Natural killer cell (primary cell): ENCODE measurements at regions not wholly inside any gene's neighbourhood (a gene's known extent, or its start where the extent isn't known, plus 50 kb on each side); places are given as distances from the start of the nearest gene placed in this dataset.

Source experiments
- ATAC-seq, 3 donors: fragments of 150-1000 bp in 2 of 3; fragments of 200-7000 bp in 1 of 3; cut with Tn5 transposase; 1 replicate in 1 of 3; 2 replicates in 2 of 3; pipeline ENCODE4 v1.10.0; 2021; ENCODE audit warnings: mild to moderate bottlenecking in 2 of 3, moderate library complexity in 2 of 3
- DNase-seq, 2 donors: peaks; one replicate each; pipeline versions ENCODE4 v3.0.0 to v3.0.0-alpha.2; 2013 to 2021; ENCODE audit warnings: mixed read lengths in 1 of 2
- H3K27ac ChIP-seq: one replicate; pipeline ENCODE4 v1.5.1; 2013; ENCODE audit warnings: mild to moderate bottlenecking, low read length
- H3K27me3 ChIP-seq: one replicate; pipeline ENCODE4 v1.6.1; 2013; ENCODE audit warnings: low read length; ENCODE audit not compliant: control insufficient read depth, insufficient read depth
- H3K36me3 ChIP-seq: one replicate; pipeline ENCODE4 v1.6.1; 2013; ENCODE audit warnings: low read length; ENCODE audit not compliant: control insufficient read depth, insufficient read depth
- H3K4me1 ChIP-seq: one replicate; pipeline ENCODE4 v1.6.1; 2013; ENCODE audit warnings: low read length; ENCODE audit not compliant: control insufficient read depth, insufficient read depth
- H3K4me3 ChIP-seq: one replicate; pipeline ENCODE4 v1.5.1; 2013; ENCODE audit warnings: low read length
- H3K9me3 ChIP-seq: one replicate; pipeline ENCODE4 v1.6.1; 2013; ENCODE audit warnings: low read length; ENCODE audit not compliant: control insufficient read depth, insufficient read depth
- H3K27ac Mint-ChIP-seq, 2 donors: one replicate each; pipeline ENCODE4 v1.8.0; 2022; ENCODE audit warnings: mild to moderate bottlenecking in 2 of 2, mixed read lengths in 2 of 2, moderate library complexity in 1 of 2
- H3K27me3 Mint-ChIP-seq, 2 donors: one replicate each; pipeline ENCODE4 v1.8.0; 2022; ENCODE audit warnings: low read depth in 2 of 2, mixed read lengths in 2 of 2
- H3K36me3 Mint-ChIP-seq: one replicate; pipeline ENCODE4 v1.8.0; 2022; ENCODE audit warnings: mixed read lengths
- H3K4me1 Mint-ChIP-seq, 2 donors: one replicate each; pipeline ENCODE4 v1.8.0; 2022; ENCODE audit warnings: mixed read lengths in 2 of 2
- H3K4me3 Mint-ChIP-seq: one replicate; pipeline ENCODE4 v1.8.0; 2022; ENCODE audit warnings: mild to moderate bottlenecking, moderate library complexity, mixed read lengths
- H3K9me3 Mint-ChIP-seq, 2 donors: one replicate each; pipeline ENCODE4 v1.8.0; 2022; ENCODE audit warnings: mixed read lengths in 2 of 2
- CTCF ChIP-seq: fragments of 200-600 bp; IDR thresholded peaks from one replicate; pipeline ENCODE4 v1.8.0; 2022; ENCODE audit warnings: antibody characterized with exemption
- WGBS: methylation state at CpG from one replicate; pipeline ENCODE4 v1.1.7; 2013; ENCODE audit warnings: missing lambda C conversion rate; ENCODE audit not compliant: insufficient coverage; 5-methylcytosine and 5-hydroxymethylcytosine counted together
- intact Hi-C: fragments of 100-400 bp; cut with micrococcal nuclease; formaldehyde crosslinking; loops from one replicate; pipeline ENCODE4 v1.14.2; 2022

GRCh38 chr9:3058409-3058808 is 214.5 kb upstream of the PUM3 start:
- Histone ChIP-seq H3K36me3 (no peaks in the 10 kb centered on the region), H3K4me1 (no peaks in the 10 kb centered on the region), H3K27me3 (no peaks in the 10 kb centered on the region), H3K4me3 (no peak overlapping the region), H3K27ac (no peak overlapping the region), H3K9me3 (no peaks in the 10 kb centered on the region)
- Mint-ChIP-seq H3K4me3 (no peak overlapping the region), H3K9me3 (peaks cover 0 to 4% of the 10 kb centered on the region in 2 donors), H3K27me3 (peaks cover 0 to 5% of the 10 kb centered on the region in 2 donors), H3K4me1 (no peaks in the 10 kb centered on the region), H3K27ac (no peak overlapping the region), H3K36me3 (no peaks in the 10 kb centered on the region)
- ATAC-seq (no peak), DNase-seq (no peak)
- TF ChIP-seq CTCF, result no peak
- intact Hi-C loops, result no loop called here
- WGBS, result 90% methylated on average over 2 of the region's 2 CpGs

GRCh38 chr9:3054017-3054586 is 210.2 kb upstream of the PUM3 start:
- H3K27me3 Mint-ChIP-seq, result peaks cover 0 to 3% of the 10 kb centered on the region in 2 donors
- no peaks in the 10 kb centered on the region for H3K27me3 ChIP-seq
- H3K4me1 Mint-ChIP-seq, result no peaks in the 10 kb centered on the region
- H3K9me3 Mint-ChIP-seq, result peaks cover 0 to 2% of the 10 kb centered on the region in 2 donors
- no peak for TF ChIP-seq CTCF
- no peaks in the 10 kb centered on the region for H3K36me3 Mint-ChIP-seq
- no peaks in the 10 kb centered on the region for H3K4me1 ChIP-seq
- ATAC-seq (no peak), DNase-seq (no peak)
- no peak overlapping the region for H3K27ac Mint-ChIP-seq
- H3K9me3 ChIP-seq, result no peaks in the 10 kb centered on the region
- intact Hi-C loops, result no loop called here
- no peaks in the 10 kb centered on the region for H3K36me3 ChIP-seq
- H3K4me3 Mint-ChIP-seq, result no peak overlapping the region
- no peak overlapping the region for H3K27ac ChIP-seq
- no peak overlapping the region for H3K4me3 ChIP-seq
- 93% methylated on average over 5 of the region's 6 CpGs for WGBS

- H3K4me1 Mint-ChIP-seq, result no peaks in the 10 kb centered on the region
- intact Hi-C loops, result no loop called here
- no CpG with 5 or more reads among the region's 2 CpGs for WGBS
- peaks cover 0 to 2% of the 10 kb centered on the region in 2 donors for H3K9me3 Mint-ChIP-seq
- no peaks in the 10 kb centered on the region for H3K36me3 Mint-ChIP-seq
- Histone ChIP-seq H3K27ac (no peak overlapping the region), H3K36me3 (no peaks in the 10 kb centered on the region), H3K9me3 (no peaks in the 10 kb centered on the region), H3K27me3 (no peaks in the 10 kb centered on the region), H3K4me1 (no peaks in the 10 kb centered on the region), H3K4me3 (no peak overlapping the region)
- no peak for ATAC-seq
- no peak overlapping the region for H3K4me3 Mint-ChIP-seq
- no peak for DNase-seq
- H3K27ac Mint-ChIP-seq, result no peak overlapping the region
- no peak for TF ChIP-seq CTCF
- H3K27me3 Mint-ChIP-seq, result peaks cover 0 to 3% of the 10 kb centered on the region in 2 donors
These were observed 205.7 kb upstream of the PUM3 start for GRCh38 chr9:3049636-3050035.

- H3K27me3 ChIP-seq, result no peaks in the 10 kb centered on the region
- H3K9me3 ChIP-seq, result no peaks in the 10 kb centered on the region
- Mint-ChIP-seq H3K27ac (no peak overlapping the region), H3K9me3 (peaks cover 0 to 2% of the 10 kb centered on the region in 2 donors), H3K27me3 (peaks cover 0 to 3% of the 10 kb centered on the region in 2 donors), H3K4me1 (no peaks in the 10 kb centered on the region), H3K36me3 (no peaks in the 10 kb centered on the region), H3K4me3 (no peak overlapping the region)
- ATAC-seq (no peak), DNase-seq (no peak)
- no peaks in the 10 kb centered on the region for H3K36me3 ChIP-seq
- H3K4me1 ChIP-seq, result no peaks in the 10 kb centered on the region
- no peak for TF ChIP-seq CTCF
- intact Hi-C loops, result no loop called here
- no peak overlapping the region for H3K27ac ChIP-seq
- H3K4me3 ChIP-seq, result no peak overlapping the region
- WGBS, result 100% methylated on average over 1 of the region's 3 CpGs
These were observed 204.0 kb upstream of the PUM3 start for GRCh38 chr9:3047912-3048311.
